Thoracic aorta (tissue), 2 donors: ENCODE measurements at regions not wholly inside any gene's neighbourhood (a gene's known extent, or its start where the extent isn't known, plus 50 kb on each side); places are given as distances from the start of the nearest gene placed in this dataset.

ENCODE experiments used
- ATAC-seq: fragments of 150-250 bp; one replicate; pipeline ENCODE4 v1.8.0; 2017; ENCODE audit warnings: low read depth; ENCODE audit not compliant: insufficient number of reproducible peaks, low FRiP score
- DNase-seq: peaks from one replicate; pipeline ENCODE4 v3.0.0-alpha.2; 2020; ENCODE audit warnings: low spot score
- H3K27ac ChIP-seq, 2 donors: fragments of 200-600 bp; sonication (generic); 1 replicate in 1 of 2; 2 replicates in 1 of 2; pipeline ENCODE4 v1.5.1; 2016; ENCODE audit warnings: mild to moderate bottlenecking in 2 of 2, moderate library complexity in 2 of 2
- H3K27me3 ChIP-seq: fragments of 200-600 bp; sonication (generic); replicated peaks from 2 replicates; pipeline ENCODE4 v1.6.0; 2016; ENCODE audit warnings: mild to moderate bottlenecking; ENCODE audit not compliant: insufficient read depth
- H3K36me3 ChIP-seq: fragments of 200-600 bp; sonication (generic); one replicate; pipeline ENCODE4 v1.5.1; 2016
- H3K4me1 ChIP-seq, 2 donors: fragments of 200-600 bp; sonication (generic); 1 replicate in 1 of 2; 2 replicates in 1 of 2; pipeline versions ENCODE4 v1.5.1 to v1.6.0; 2016; ENCODE audit warnings: low read depth in 2 of 2, mild to moderate bottlenecking in 1 of 2; ENCODE audit not compliant: control insufficient read depth in 1 of 2
- H3K4me3 ChIP-seq: fragments of 200-600 bp; sonication (generic); 2 replicates; pipeline ENCODE4 v1.5.1; 2016; ENCODE audit warnings: mild to moderate bottlenecking
- H3K9me3 ChIP-seq: fragments of 200-600 bp; sonication (generic); 2 replicates; pipeline ENCODE4 v1.5.1; 2016
- CTCF ChIP-seq: fragments of 200-600 bp; sonication (generic); IDR thresholded peaks from one replicate; pipeline ENCODE4 v1.5.1; 2019; ENCODE audit warnings: antibody characterized with exemption

- Histone ChIP-seq H3K27me3 (no peaks in the 10 kb centered on the region), H3K4me3 (no peak overlapping the region), H3K4me1 (no peaks in the 10 kb centered on the region), H3K27ac (no peak overlapping the region), H3K9me3 (no peaks in the 10 kb centered on the region), H3K36me3 (no peaks in the 10 kb centered on the region)
- DNase-seq (no peak), ATAC-seq (no peak)
- TF ChIP-seq CTCF: no peak
These were observed 246.1 kb downstream of the ACKR3 start for GRCh38 chr2:236815746-236816145.

GRCh38 chr2:236816197-236817170 is 246.9 kb downstream of the ACKR3 start:
- H3K4me1 ChIP-seq: no peaks in the 10 kb centered on the region
- H3K27ac ChIP-seq: no peak overlapping the region
- no peaks in the 10 kb centered on the region for H3K27me3 ChIP-seq
- DNase-seq: no peak
- ATAC-seq: no peak
- no peaks in the 10 kb centered on the region for H3K9me3 ChIP-seq
- H3K36me3 ChIP-seq: no peaks in the 10 kb centered on the region
- H3K4me3 ChIP-seq: no peak overlapping the region
- TF ChIP-seq CTCF: no peak

GRCh38 chr2:236818281-236819045 is 248.8 kb downstream of the ACKR3 start:
- Histone ChIP-seq H3K27ac (no peak overlapping the region), H3K4me3 (no peak overlapping the region), H3K9me3 (peaks cover 3% of the 10 kb centered on the region), H3K4me1 (no peaks in the 10 kb centered on the region), H3K36me3 (no peaks in the 10 kb centered on the region), H3K27me3 (no peaks in the 10 kb centered on the region)
- no peak for DNase-seq
- TF ChIP-seq CTCF: no peak
- no peak for ATAC-seq

- ATAC-seq: no peak
- no peaks in the 10 kb centered on the region for H3K4me1 ChIP-seq
These were observed 249.8 kb downstream of the ACKR3 start for GRCh38 chr2:236819275-236820002.

More at GRCh38 chr2:236819275-236820002, 249.8 kb downstream of the ACKR3 start:
- Histone ChIP-seq H3K9me3 (peaks cover 3% of the 10 kb centered on the region), H3K4me3 (no peak overlapping the region), H3K36me3 (no peaks in the 10 kb centered on the region), H3K27ac (no peak overlapping the region), H3K27me3 (no peaks in the 10 kb centered on the region)
- TF ChIP-seq CTCF: no peak
- DNase-seq: no peak
